ENCODE measurements at regions not wholly inside any gene's neighbourhood (a gene's known extent, or its start where the extent isn't known, plus 50 kb on each side); places are given as distances from the start of the nearest gene placed in this dataset.

- TF ChIP-seq YY1 (IDR thresholded peaks at IDR 0.05; ENCODE audit: insufficient read depth, insufficient read length) (no peak), ZNF274 (IDR thresholded peaks at IDR 0.05; ENCODE audit: low read depth, low read length) (no peak)
These were observed 186.2 kb downstream of the TMEM38B start for GRCh38 chr9:105880517-105880916.
